GM12878 (cell line): ENCODE measurements at regions not wholly inside any gene's neighbourhood (a gene's known extent, or its start where the extent isn't known, plus 50 kb on each side); places are given as distances from the start of the nearest gene placed in this dataset.

Experiments
- ATAC-seq: fragments of 200-7000 bp; cut with Tn5 transposase; 3 replicates; pipeline ENCODE4 v1.9.1; 2020; ENCODE audit warnings: mild to moderate bottlenecking, moderate library complexity
- BruUV-seq: library from RNA; stranded (reverse); fragments of 400-500 nt; replicated peaks from 2 replicates; lab custom pipeline; 2021; lab: Mats Ljungman, UMichigan
- CTCF ChIA-PET: fragments of 300-600 bp; sonication (Branson Sonifier 250); formaldehyde crosslinking; extraction: SDS; loops from one replicate; lab custom pipeline; 2021; ENCODE audit warnings: inconsistent platforms; lab: Yijun Ruan, JAX
- POLR2A ChIA-PET: fragments of 350-600 bp; formaldehyde crosslinking; extraction: SDS; loops from one replicate; lab custom pipeline; 2021; ENCODE audit warnings: inconsistent platforms; lab: Charles Lee
- RAD21 ChIA-PET: fragments of 300-600 bp; sonication (Branson Sonifier 250); formaldehyde crosslinking; loops from one replicate; lab custom pipeline; 2023; ENCODE audit warnings: antibody characterized with exemption; ENCODE audit not compliant: unreplicated experiment; lab: Charles Lee
- SMC1A ChIA-PET: fragments of 300-600 bp; sonication (Branson Sonifier 250); formaldehyde crosslinking; loops from one replicate; lab custom pipeline; 2023; ENCODE audit not compliant: unreplicated experiment, uncharacterized antibody; lab: Charles Lee
- DNase-seq: peaks from one replicate; pipeline ENCODE4 v3.0.0-alpha.2; 2011; ENCODE audit warnings: low read depth, low spot score
- FAIRE-seq: peaks from 3 replicates; lab custom pipeline; 2011; peaks lifted over from hg19 to GRCh38; lab: Jason Lieb, UNC
- H2AFZ ChIP-seq: 2 replicates; pipeline ENCODE4 v1.6.0; 2011; ENCODE audit warnings: low read depth, low read length, control low read depth; ENCODE audit not compliant: control insufficient read depth
- H3K27ac ChIP-seq: 2 replicates; pipeline ENCODE4 v1.5.1; 2011; ENCODE audit warnings: control low read depth; ENCODE audit not compliant: control insufficient read depth, insufficient read depth
- H3K27me3 ChIP-seq, 2 experiments: replicated peaks in 1 of 2; 2 replicates each; pipeline versions ENCODE4 v1.6.0 to v1.6.1; 2011; ENCODE audit warnings: low read length in 1 of 2; ENCODE audit not compliant: control insufficient read depth in 2 of 2, insufficient read depth in 2 of 2
- H3K36me3 ChIP-seq, 2 experiments: 2 replicates each; pipeline ENCODE4 v1.5.1; 2011; ENCODE audit warnings: low read length in 1 of 2; ENCODE audit not compliant: control insufficient read depth in 2 of 2, insufficient read depth in 2 of 2
- H3K4me1 ChIP-seq: 2 replicates; pipeline ENCODE4 v1.6.1; 2011; ENCODE audit warnings: mild to moderate bottlenecking, low read length, moderate library complexity, mixed read lengths; ENCODE audit not compliant: control insufficient read depth, insufficient read depth
- H3K4me2 ChIP-seq: 2 replicates; pipeline ENCODE4 v1.6.0; 2011; ENCODE audit warnings: control low read depth; ENCODE audit not compliant: control insufficient read depth, insufficient read depth
- H3K4me3 ChIP-seq: fragments of 200-600 bp; sonication (generic); 2 replicates; pipeline ENCODE4 v1.5.1; 2016
- H3K79me2 ChIP-seq: 2 replicates; pipeline ENCODE4 v1.6.0; 2011; ENCODE audit warnings: low read length; ENCODE audit not compliant: control insufficient read depth, insufficient read depth
- H3K9ac ChIP-seq: 2 replicates; pipeline ENCODE4 v1.8.0; 2011; ENCODE audit warnings: low read length, control low read depth, mixed read lengths; ENCODE audit not compliant: control insufficient read depth, insufficient read depth
- H3K9me3 ChIP-seq: replicated peaks from 3 replicates; pipeline ENCODE4 v1.5.1; 2011; ENCODE audit warnings: mild to moderate bottlenecking, low read length; ENCODE audit not compliant: control insufficient read depth, insufficient read depth
- H4K20me1 ChIP-seq: 2 replicates; pipeline ENCODE4 v1.6.0; 2011; ENCODE audit not compliant: control insufficient read depth, insufficient read depth
- FOXK2 ChIP-seq: fragments of 450-650 bp; IDR thresholded peaks from 2 replicates; pipeline ENCODE4 v1.6.1; 2017; ENCODE audit warnings: mild to moderate bottlenecking, moderate library complexity
- GABPA ChIP-seq: IDR thresholded peaks from 2 replicates; pipeline ENCODE4 v1.6.1; 2014; ENCODE audit warnings: antibody characterized with exemption, low read depth, mild to moderate bottlenecking, inconsistent platforms
- MYC ChIP-seq: IDR thresholded peaks from 2 replicates; pipeline ENCODE4 v1.6.1; 2011; ENCODE audit warnings: mild to moderate bottlenecking, low read length, moderate library complexity, inconsistent platforms; ENCODE audit not compliant: insufficient read depth, insufficient replicate concordance, insufficient read length, severe bottlenecking
- NR2F1 ChIP-seq: fragments of 450-650 bp; conservative IDR thresholded peaks from 2 replicates; pipeline ENCODE4 v1.6.1; 2017; ENCODE audit warnings: mild to moderate bottlenecking
- PAX5 ChIP-seq: IDR thresholded peaks from 2 replicates; pipeline ENCODE4 v1.6.1; 2011; ENCODE audit warnings: low read depth, low read length, borderline replicate concordance
- PAX8 ChIP-seq: fragments of 450-650 bp; IDR thresholded peaks from 2 replicates; pipeline ENCODE4 v1.6.1; 2017; ENCODE audit warnings: mild to moderate bottlenecking, moderate library complexity
- SUPT20H ChIP-seq: IDR thresholded peaks from 2 replicates; pipeline ENCODE4 v1.6.1; 2011; ENCODE audit warnings: low read depth, mild to moderate bottlenecking, low read length, moderate library complexity, borderline replicate concordance; ENCODE audit not compliant: control insufficient read depth
- WGBS: methylation state at CpG from one replicate; pipeline ENCODE4 v1.1.6; 2016; ENCODE audit warnings: low lambda C conversion rate; ENCODE audit not compliant: insufficient replicate concordance, insufficient coverage; ENCODE audit errors: missing lambda C conversion rate; 5-methylcytosine and 5-hydroxymethylcytosine counted together
- in situ Hi-C: fragments of 300-500 bp; cut with MboI; formaldehyde crosslinking; loops from 9 replicates; pipeline ENCODE4 v1.14.3; 2018; ENCODE audit warnings: mixed read lengths
- intact Hi-C: fragments of 100-400 bp; cut with micrococcal nuclease; formaldehyde crosslinking; loops from one replicate; pipeline ENCODE4 v1.14.2; 2022; ENCODE audit not compliant: unreplicated experiment

DNA sequence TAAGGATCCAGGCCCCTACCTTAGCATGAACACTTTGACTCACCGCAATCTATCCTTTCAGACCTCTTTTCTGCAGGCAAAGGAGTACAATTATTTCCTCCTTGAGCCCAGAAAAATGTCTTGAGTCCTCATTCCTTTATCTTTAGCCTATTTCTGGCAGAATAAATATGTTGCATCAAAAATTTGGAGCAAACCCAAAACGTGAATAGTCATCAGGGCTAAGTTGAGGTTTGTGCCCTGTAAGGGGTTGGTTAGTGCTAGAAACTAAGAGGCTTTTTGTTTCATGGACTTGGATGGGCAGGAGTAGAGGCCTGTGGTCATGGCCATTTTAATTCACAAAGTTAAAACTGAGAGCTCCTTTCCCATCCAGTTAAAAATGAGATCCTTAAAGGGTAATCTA, 460.3 kb downstream of the GBA3 start:
- POLR2A ChIA-PET, result no interaction called here
- Histone ChIP-seq H3K9ac (no peak overlapping the region), H3K9me3 (no peaks in the 10 kb centered on the region), H3K27me3 (no peaks in the 10 kb centered on the region), H3K4me1 (no peaks in the 10 kb centered on the region), H3K36me3 (no peaks in the 10 kb centered on the region), H3K27ac (no peak overlapping the region), H2AFZ (no peak overlapping the region), H4K20me1 (no peaks in the 10 kb centered on the region), H3K4me3 (no peak overlapping the region), H3K79me2 (no peaks in the 10 kb centered on the region), H3K4me2 (no peak overlapping the region)
- 0% methylated on average over 2 of the region's 2 CpGs for WGBS
- TF ChIP-seq GABPA, result no peak
- in situ Hi-C loops (no loop called here), intact Hi-C loops (no loop called here)
- SMC1A ChIA-PET, result no interaction called here
- CTCF ChIA-PET, result interaction anchor here (1.6 kb wide), 1 partner anchor 18 kb away, joined by 4 read pairs; no protein-coding TSS in a partner anchor
- DNase-seq, result no peak
- no peak for FAIRE-seq
- RAD21 ChIA-PET, result no interaction called here
- no TSS peak for BruUV-seq
- no peak for ATAC-seq

DNA sequence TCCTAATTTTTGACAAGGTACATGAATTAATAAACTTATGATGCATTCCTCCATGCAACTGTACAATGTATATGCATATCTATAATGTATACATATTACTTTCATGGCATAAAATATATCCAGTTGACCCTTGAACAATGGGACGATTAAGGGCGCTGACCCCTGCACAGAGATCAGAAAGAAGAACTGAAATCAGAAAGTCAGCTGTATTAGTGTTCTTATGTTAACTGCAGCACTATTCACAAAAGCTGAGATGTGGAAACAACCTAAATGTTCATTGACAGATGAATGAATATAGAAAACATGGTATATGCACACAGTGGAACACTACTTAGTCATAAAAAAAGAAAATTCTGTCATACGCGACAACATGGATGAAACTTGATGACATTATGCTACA, 457.1 kb downstream of the GBA3 start:
- H4K20me1 ChIP-seq, result no peaks in the 10 kb centered on the region
- ATAC-seq (peak; percentile 57), FAIRE-seq (no peak), DNase-seq (no peak)
- no peaks in the 10 kb centered on the region for H3K79me2 ChIP-seq
- ChIA-PET POLR2A (no interaction called here), CTCF (interaction anchor here (2.4 kb wide), 1 partner anchor 13 kb away, joined by 8 read pairs; no protein-coding TSS in a partner anchor), RAD21 (interaction anchor here (1.2 to 1.6 kb wide), 2 partner anchors 12 to 15 kb away, joined by 4 to 6 read pairs; no protein-coding TSS in a partner anchor), SMC1A (interaction anchor here (1.1 to 3.9 kb wide), 4 partner anchors 10 to 15 kb away, joined by 4 to 14 read pairs (median 8); no protein-coding TSS in a partner anchor)
- H2AFZ ChIP-seq, result no peak overlapping the region
- H3K9ac ChIP-seq, result no peak overlapping the region
- no peaks in the 10 kb centered on the region for H3K27me3 ChIP-seq
- H3K27ac ChIP-seq, result no peak overlapping the region
- no peaks in the 10 kb centered on the region for H3K9me3 ChIP-seq
- in situ Hi-C loops, result no loop called here
- H3K4me1 ChIP-seq, result no peaks in the 10 kb centered on the region
- H3K4me3 ChIP-seq, result no peak overlapping the region
- no peak for TF ChIP-seq FOXK2
- TF ChIP-seq PAX8, result no peak
- no peak for TF ChIP-seq GABPA
- no peak for TF ChIP-seq PAX5
- peak; percentile 53 for TF ChIP-seq NR2F1
- no peak for TF ChIP-seq MYC
- no peak for TF ChIP-seq SUPT20H
- intact Hi-C loops, result no loop called here
- WGBS, result 68% methylated on average over 4 of the region's 4 CpGs
- H3K36me3 ChIP-seq, result no peaks in the 10 kb centered on the region
- BruUV-seq, result no TSS peak
- H3K4me2 ChIP-seq, result no peak overlapping the region
